Cardiac muscle cell (in vitro differentiated cells and primary cell): ENCODE measurements at regions not wholly inside any gene's neighbourhood (a gene's known extent, or its start where the extent isn't known, plus 50 kb on each side); places are given as distances from the start of the nearest gene placed in this dataset.

Experiments
- DNase-seq, 2 donors: peaks; one replicate each; pipeline versions ENCODE4 v3.0.0 to v3.0.0-alpha.2; 2010 to 2017; ENCODE audit warnings: low read depth in 1 of 2, low spot score in 1 of 2
- H3K27ac ChIP-seq: fragments of 200-600 bp; sonication (generic); 2 replicates; pipeline ENCODE4 v1.5.1; 2016
- H3K27me3 ChIP-seq: fragments of 200-600 bp; sonication (generic); 2 replicates; pipeline ENCODE4 v1.6.0; 2016; ENCODE audit warnings: control low read depth
- H3K36me3 ChIP-seq: fragments of 200-600 bp; sonication (generic); 2 replicates; pipeline ENCODE4 v1.5.1; 2016; ENCODE audit warnings: control low read depth
- H3K4me1 ChIP-seq: fragments of 200-600 bp; sonication (generic); 2 replicates; pipeline ENCODE4 v1.8.1; 2017; ENCODE audit warnings: low read depth, mild to moderate bottlenecking, mixed run types
- H3K4me3 ChIP-seq: fragments of 200-600 bp; sonication (generic); 2 replicates; pipeline ENCODE4 v1.5.1; 2016; ENCODE audit warnings: mild to moderate bottlenecking
- H3K9me3 ChIP-seq: fragments of 200-600 bp; sonication (generic); 2 replicates; pipeline ENCODE4 v1.5.1; 2017; ENCODE audit warnings: low read depth, mild to moderate bottlenecking, control low read depth
- CTCF ChIP-seq: IDR thresholded peaks from 2 replicates; pipeline ENCODE4 v1.5.1; 2012; ENCODE audit warnings: low read depth, mild to moderate bottlenecking, low read length

GRCh38 chr10:34932235-34932634 is 117.1 kb upstream of the PARD3 start:
- no peak overlapping the region for H3K27ac ChIP-seq
- H3K9me3 ChIP-seq: no peaks in the 10 kb centered on the region
- no peak for DNase-seq
- no peaks in the 10 kb centered on the region for H3K27me3 ChIP-seq
- H3K4me3 ChIP-seq: no peak overlapping the region
- TF ChIP-seq CTCF: no peak
- no peaks in the 10 kb centered on the region for H3K36me3 ChIP-seq
- no peaks in the 10 kb centered on the region for H3K4me1 ChIP-seq

GRCh38 chr10:34931216-34931615 is 116.1 kb upstream of the PARD3 start:
- H3K9me3 ChIP-seq: no peaks in the 10 kb centered on the region
- H3K27ac ChIP-seq: no peak overlapping the region
- TF ChIP-seq CTCF: no peak
- H3K4me1 ChIP-seq: no peaks in the 10 kb centered on the region
- no peak for DNase-seq
- no peaks in the 10 kb centered on the region for H3K27me3 ChIP-seq
- no peaks in the 10 kb centered on the region for H3K36me3 ChIP-seq
- no peak overlapping the region for H3K4me3 ChIP-seq

- Histone ChIP-seq H3K27me3 (no peaks in the 10 kb centered on the region), H3K36me3 (no peaks in the 10 kb centered on the region), H3K9me3 (no peaks in the 10 kb centered on the region), H3K4me1 (no peaks in the 10 kb centered on the region), H3K27ac (no peak overlapping the region), H3K4me3 (no peak overlapping the region)
- TF ChIP-seq CTCF: no peak
- no peak for DNase-seq
Measured at GRCh38 chr10:34922138-34922537, 107.0 kb upstream of the PARD3 start.

GRCh38 chr10:34920578-34920977 is 105.5 kb upstream of the PARD3 start:
- no peak for TF ChIP-seq CTCF
- no peak overlapping the region for H3K27ac ChIP-seq
- DNase-seq: no peak
- H3K36me3 ChIP-seq: no peaks in the 10 kb centered on the region
- H3K9me3 ChIP-seq: no peaks in the 10 kb centered on the region
- no peaks in the 10 kb centered on the region for H3K4me1 ChIP-seq
- no peaks in the 10 kb centered on the region for H3K27me3 ChIP-seq
- no peak overlapping the region for H3K4me3 ChIP-seq

GRCh38 chr10:34918776-34919315 is 103.8 kb upstream of the PARD3 start:
- Histone ChIP-seq H3K27ac (no peak overlapping the region), H3K4me3 (no peak overlapping the region), H3K9me3 (no peaks in the 10 kb centered on the region), H3K27me3 (no peaks in the 10 kb centered on the region), H3K36me3 (no peaks in the 10 kb centered on the region), H3K4me1 (no peaks in the 10 kb centered on the region)
- TF ChIP-seq CTCF: no peak
- DNase-seq: no peak
